Tibial nerve (tissue), 4 donors: ENCODE measurements at regions not wholly inside any gene's neighbourhood (a gene's known extent, or its start where the extent isn't known, plus 50 kb on each side); places are given as distances from the start of the nearest gene placed in this dataset.
"Not testable (repeated sequence)": the region's sequence is repeated elsewhere in the genome, so short reads cannot be mapped to it uniquely, and the experiment has no call there.

ENCODE experiments used
- DNase-seq, 2 donors: peaks; one replicate each; pipeline ENCODE4 v3.0.0-alpha.2; 2019; ENCODE audit warnings: low spot score in 2 of 2
- H3K27ac ChIP-seq, 4 donors: fragments of 200-600 bp; sonication (generic) in 3 of 4; one replicate each; pipeline ENCODE4 v1.5.1; 2017 to 2019; ENCODE audit warnings: mild to moderate bottlenecking in 1 of 4
- H3K27me3 ChIP-seq, 2 donors: fragments of 200-600 bp; sonication (generic) in 1 of 2; one replicate each; pipeline versions ENCODE4 v1.5.1 to v1.6.0; 2017 to 2019
- H3K36me3 ChIP-seq, 3 donors: fragments of 200-600 bp; sonication (generic); one replicate each; pipeline ENCODE4 v1.5.1; 2018 to 2019
- H3K4me1 ChIP-seq, 4 donors: fragments of 200-600 bp; sonication (generic) in 3 of 4; one replicate each; pipeline ENCODE4 v1.5.1; 2017 to 2019
- H3K4me3 ChIP-seq, 4 donors: fragments of 200-600 bp; sonication (generic) in 3 of 4; one replicate each; pipeline ENCODE4 v1.5.1; 2017 to 2019; ENCODE audit warnings: mild to moderate bottlenecking in 1 of 4, moderate library complexity in 1 of 4
- H3K9me3 ChIP-seq, 4 donors: fragments of 200-600 bp; sonication (generic) in 3 of 4; one replicate each; pipeline ENCODE4 v1.5.1; 2017 to 2019
- EP300 ChIP-seq, 2 donors: sonication (generic); formaldehyde crosslinking; IDR thresholded peaks; one replicate each; pipeline ENCODE4 v1.6.1; 2017; ENCODE audit warnings: antibody characterized with exemption in 2 of 2, mild to moderate bottlenecking in 1 of 2
- POLR2A ChIP-seq, 2 donors: fragments of 450-650 bp; IDR thresholded peaks; one replicate each; pipeline ENCODE4 v1.6.1; 2017; ENCODE audit warnings: antibody characterized with exemption in 2 of 2, mild to moderate bottlenecking in 2 of 2, moderate library complexity in 2 of 2
- WGBS, 2 donors: methylation state at CpG; one replicate each; pipeline ENCODE4 v1.1.5; 2018; 5-methylcytosine and 5-hydroxymethylcytosine counted together
- TF ChIP-seq, protein P1 (sequence below), 5 experiments: fragments of 200-600 bp in 3 of 5; fragments of 450-650 bp in 2 of 5; sonication (generic) in 3 of 5; IDR thresholded peaks; one replicate each; pipeline ENCODE4 v1.5.1; 2016 to 2019; ENCODE audit warnings: antibody characterized with exemption in 5 of 5, mild to moderate bottlenecking in 3 of 5, moderate library complexity in 2 of 5

DNA sequence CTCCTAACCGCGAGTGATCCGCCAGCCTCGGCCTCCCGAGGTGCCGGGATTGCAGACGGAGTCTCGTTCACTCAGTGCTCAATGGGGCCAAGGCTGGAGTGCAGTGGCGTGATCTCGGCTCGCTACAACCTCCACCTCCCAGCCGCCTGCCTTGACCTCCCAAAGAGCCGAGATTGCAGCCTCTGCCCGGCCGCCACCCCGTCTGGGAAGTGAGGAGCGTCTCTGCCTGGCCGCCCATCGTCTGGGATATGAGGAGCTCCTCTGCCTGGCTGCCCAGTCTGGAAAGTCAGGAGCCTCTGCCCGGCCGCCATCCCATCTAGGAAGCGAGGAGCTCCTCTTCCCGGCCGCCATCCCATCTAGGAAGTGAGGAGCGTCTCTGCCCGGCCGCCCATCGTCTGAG lies 58.8 kb upstream of the ANKRD30BL start:
- not testable (repeated sequence) for H3K4me1 ChIP-seq, DNase-seq, H3K36me3 ChIP-seq, H3K27ac ChIP-seq, H3K27me3 ChIP-seq, H3K4me3 ChIP-seq, H3K9me3 ChIP-seq
- 96 to 97% methylated on average over 15 to 27 of the region's 28 CpGs for WGBS, 2 donors

DNA sequence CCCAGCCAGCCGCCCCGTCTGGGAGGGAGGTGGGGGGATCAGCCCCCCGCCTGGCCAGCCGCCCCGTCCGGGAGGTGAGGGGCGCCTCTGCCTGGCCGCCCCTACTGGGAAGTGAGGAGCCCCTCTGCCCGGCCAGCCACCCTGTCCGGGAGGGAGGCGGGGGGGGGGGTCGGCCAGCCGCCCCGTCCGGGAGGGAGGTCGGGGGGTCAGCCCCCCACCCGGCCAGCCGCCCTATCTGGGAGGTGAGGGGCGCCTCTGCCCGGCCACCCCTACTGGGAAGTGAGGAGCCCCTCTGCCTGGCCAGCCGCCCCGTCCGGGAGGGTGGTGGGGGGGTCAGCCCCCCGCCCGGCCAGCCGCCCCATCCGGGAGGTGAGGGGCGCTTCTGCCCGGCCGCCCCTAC lies 60.1 kb upstream of the ANKRD30BL start:
- not testable (repeated sequence) for H3K27me3 ChIP-seq, H3K9me3 ChIP-seq, DNase-seq, H3K4me3 ChIP-seq, H3K4me1 ChIP-seq, H3K27ac ChIP-seq, H3K36me3 ChIP-seq
- WGBS, 2 donors, result 100% methylated on average over 3 of the region's 30 CpGs; no CpG with 5 or more reads in 1 of the 2 donors

DNA sequence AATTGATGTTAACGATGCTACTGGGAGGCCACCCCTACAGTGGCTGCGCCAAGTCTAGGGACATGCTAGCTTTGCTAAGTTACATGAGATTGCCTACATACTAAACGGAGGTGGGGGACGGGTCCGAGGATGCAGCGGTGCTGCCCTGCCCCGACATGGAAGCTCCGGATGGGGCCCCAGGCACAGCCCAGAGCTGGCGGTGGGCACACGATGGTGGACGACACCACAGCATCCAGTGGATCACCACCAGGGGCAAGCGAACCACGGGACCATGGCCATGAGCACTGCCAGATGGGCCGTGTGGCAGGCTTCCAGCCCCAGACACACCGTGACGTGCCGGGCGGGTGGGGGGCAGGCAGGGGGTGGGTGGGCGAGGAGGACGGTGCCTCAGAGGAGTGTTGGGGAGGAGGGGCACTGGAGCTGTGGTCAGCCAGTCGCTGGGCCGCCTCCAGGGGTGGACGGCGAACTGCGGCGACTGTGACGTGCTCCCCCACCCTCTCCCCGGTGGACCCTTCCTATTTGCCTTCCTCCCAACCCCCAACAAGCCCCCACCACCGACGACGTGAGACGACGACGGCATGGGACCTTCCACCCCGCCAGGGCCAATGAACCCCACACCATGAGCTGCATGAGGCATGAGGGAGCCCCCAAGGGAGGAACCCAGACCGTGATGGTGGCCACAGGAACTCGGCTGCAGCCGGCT lies 90.6 kb upstream of the ANKRD30BL start:
- DNase-seq, result no peak
- peaks cover 0 to 52% (median 0%) of the 10 kb centered on the region in 4 donors for H3K9me3 ChIP-seq
- 93 to 94% methylated on average over 30 to 36 of the region's 38 CpGs for WGBS, 2 donors

DNA sequence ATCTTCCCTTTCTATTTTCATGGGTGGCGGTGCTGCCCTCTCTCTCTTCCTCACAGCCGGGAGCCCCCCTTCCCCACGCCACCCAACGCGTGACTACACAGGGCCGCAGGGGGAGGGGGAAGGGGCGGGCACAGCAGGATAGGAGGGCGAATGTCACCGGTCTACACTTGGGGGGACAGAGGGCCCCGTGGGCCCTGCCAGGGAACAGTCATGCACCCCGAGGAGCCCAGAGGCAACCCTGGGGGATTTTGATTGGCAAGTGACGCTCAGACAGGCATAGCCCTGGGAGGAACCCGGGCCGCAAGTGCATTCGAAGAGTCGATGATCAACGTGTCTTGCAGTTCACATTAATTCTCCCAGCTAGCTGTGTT lies 91.1 kb upstream of the ANKRD30BL start:
- no peak overlapping the region for H3K27ac ChIP-seq
- peaks cover 0 to 52% (median 0%) of the 10 kb centered on the region in 4 donors for H3K9me3 ChIP-seq
- H3K27me3 ChIP-seq, result peaks cover 0 to 28% of the 10 kb centered on the region in 2 donors
- no peak overlapping the region for H3K4me3 ChIP-seq
- DNase-seq, result no peak
- H3K36me3 ChIP-seq, result no peaks in the 10 kb centered on the region
- TF ChIP-seq, protein P1, sequence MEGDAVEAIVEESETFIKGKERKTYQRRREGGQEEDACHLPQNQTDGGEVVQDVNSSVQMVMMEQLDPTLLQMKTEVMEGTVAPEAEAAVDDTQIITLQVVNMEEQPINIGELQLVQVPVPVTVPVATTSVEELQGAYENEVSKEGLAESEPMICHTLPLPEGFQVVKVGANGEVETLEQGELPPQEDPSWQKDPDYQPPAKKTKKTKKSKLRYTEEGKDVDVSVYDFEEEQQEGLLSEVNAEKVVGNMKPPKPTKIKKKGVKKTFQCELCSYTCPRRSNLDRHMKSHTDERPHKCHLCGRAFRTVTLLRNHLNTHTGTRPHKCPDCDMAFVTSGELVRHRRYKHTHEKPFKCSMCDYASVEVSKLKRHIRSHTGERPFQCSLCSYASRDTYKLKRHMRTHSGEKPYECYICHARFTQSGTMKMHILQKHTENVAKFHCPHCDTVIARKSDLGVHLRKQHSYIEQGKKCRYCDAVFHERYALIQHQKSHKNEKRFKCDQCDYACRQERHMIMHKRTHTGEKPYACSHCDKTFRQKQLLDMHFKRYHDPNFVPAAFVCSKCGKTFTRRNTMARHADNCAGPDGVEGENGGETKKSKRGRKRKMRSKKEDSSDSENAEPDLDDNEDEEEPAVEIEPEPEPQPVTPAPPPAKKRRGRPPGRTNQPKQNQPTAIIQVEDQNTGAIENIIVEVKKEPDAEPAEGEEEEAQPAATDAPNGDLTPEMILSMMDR (IDR thresholded peaks at IDR 0.05), result no peak
- TF ChIP-seq POLR2A (IDR thresholded peaks at IDR 0.05), result no peak
- TF ChIP-seq EP300 (IDR thresholded peaks at IDR 0.05), result no peak
- 91 to 96% methylated on average over 17 of the region's 17 CpGs for WGBS, 2 donors
- peaks cover 0 to 14% (median 0%) of the 10 kb centered on the region in 4 donors for H3K4me1 ChIP-seq

More for the DNA sequence above, 90.6 kb upstream of the ANKRD30BL start:
- TF ChIP-seq EP300 (IDR thresholded peaks at IDR 0.05) (no peak), POLR2A (IDR thresholded peaks at IDR 0.05) (no peak)
- TF ChIP-seq, protein P1 (IDR thresholded peaks at IDR 0.05), result no peak
- Histone ChIP-seq H3K36me3 (no peaks in the 10 kb centered on the region), H3K4me3 (no peak overlapping the region), H3K27ac (no peak overlapping the region), H3K4me1 (peaks cover 0 to 8% (median 0%) of the 10 kb centered on the region in 4 donors), H3K27me3 (peaks cover 0 to 23% of the 10 kb centered on the region in 2 donors)

DNA sequence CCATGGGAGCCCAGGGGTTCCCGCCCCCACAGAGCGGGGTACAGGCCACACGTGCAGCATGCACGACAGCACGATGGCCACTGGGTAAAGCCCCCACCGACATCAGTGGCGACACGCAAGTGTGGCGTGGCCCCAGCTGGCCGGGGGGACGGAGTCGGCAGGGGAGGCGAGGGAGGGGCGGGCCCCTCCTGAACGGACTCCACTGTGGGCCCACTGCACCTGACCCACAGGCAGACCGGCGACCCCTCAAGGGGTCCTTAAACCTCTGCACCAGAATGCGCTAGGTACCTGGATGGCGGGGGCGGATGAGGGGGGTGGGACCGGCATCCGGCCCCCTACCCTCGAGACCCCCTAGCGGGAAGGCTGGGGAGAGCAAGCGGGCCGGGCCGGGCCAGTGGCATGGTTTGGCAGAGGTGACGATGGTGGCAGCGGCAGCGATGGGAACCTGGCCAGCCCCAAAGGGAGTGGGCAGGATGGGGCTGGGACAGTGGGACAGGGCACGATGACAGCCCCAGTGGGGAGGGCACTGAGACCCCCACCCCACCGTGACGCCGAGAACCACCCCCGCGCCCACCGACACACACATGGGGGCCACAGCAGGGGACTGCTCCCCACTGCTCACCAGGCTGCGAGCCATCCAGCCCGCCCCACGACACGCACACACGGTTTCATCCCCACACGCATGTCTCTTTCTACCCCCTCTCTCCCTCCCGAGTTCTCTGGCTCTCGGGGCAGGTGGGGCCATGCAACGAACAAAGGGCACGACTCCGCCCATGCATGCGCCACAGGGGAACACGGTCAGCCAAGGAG lies 91.9 kb upstream of the ANKRD30BL start:
- DNase-seq, result no peak
- peaks cover 0 to 14% (median 0%) of the 10 kb centered on the region in 4 donors for H3K4me1 ChIP-seq
- TF ChIP-seq EP300 (IDR thresholded peaks at IDR 0.05) (no peak), POLR2A (IDR thresholded peaks at IDR 0.05) (no peak)
- TF ChIP-seq, protein P1 (IDR thresholded peaks at IDR 0.05), result no peak
- 94 to 95% methylated on average over 44 to 47 of the region's 50 CpGs for WGBS, 2 donors
- peaks cover 0 to 34% of the 10 kb centered on the region in 2 donors for H3K27me3 ChIP-seq
- H3K36me3 ChIP-seq, result no peaks in the 10 kb centered on the region
- no peak overlapping the region for H3K27ac ChIP-seq
- peaks cover 0 to 52% (median 0%) of the 10 kb centered on the region in 4 donors for H3K9me3 ChIP-seq
- no peak overlapping the region for H3K4me3 ChIP-seq

DNA sequence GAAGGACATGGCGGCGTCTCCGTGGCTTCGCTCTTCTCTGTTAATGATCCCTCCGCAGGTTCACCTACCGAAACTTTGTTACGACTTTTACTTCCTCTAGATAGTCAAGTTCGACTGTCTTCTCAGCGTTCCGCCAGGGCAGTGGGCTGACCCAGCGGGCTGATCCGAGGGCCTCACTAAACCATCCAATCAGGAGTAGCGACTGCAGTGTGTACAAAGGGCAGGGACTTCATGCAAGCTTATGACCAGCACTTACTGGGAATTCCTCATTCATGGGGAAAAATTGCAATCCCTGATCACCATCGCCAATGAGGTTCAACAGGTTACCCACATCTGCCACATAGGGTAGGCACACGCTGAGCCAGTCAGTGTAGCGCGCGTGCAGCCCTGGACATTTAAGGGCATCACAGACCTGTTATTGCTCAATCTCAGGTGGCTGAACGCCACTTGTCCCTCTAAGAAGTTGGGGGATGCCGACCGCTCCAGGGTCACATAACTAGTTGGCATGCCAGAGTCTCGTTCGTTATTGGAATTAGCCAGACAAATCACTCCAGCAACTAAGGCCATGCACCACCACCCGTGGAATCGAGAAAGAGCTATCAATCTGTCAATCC lies 92.7 kb upstream of the ANKRD30BL start:
- Histone ChIP-seq H3K4me1 (peaks cover 0 to 14% (median 0%) of the 10 kb centered on the region in 4 donors), H3K27me3 (peaks cover 0 to 34% of the 10 kb centered on the region in 2 donors), H3K9me3 (peaks cover 0 to 48% (median 0%) of the 10 kb centered on the region in 4 donors)
- not testable (repeated sequence) for H3K36me3 ChIP-seq, DNase-seq, H3K4me3 ChIP-seq, H3K27ac ChIP-seq
- 95 to 96% methylated on average over 24 to 25 of the region's 25 CpGs for WGBS, 2 donors
